Mucosa of stomach (tissue), 1 donor: ENCODE measurements at regions not wholly inside any gene's neighbourhood (a gene's known extent, or its start where the extent isn't known, plus 50 kb on each side); places are given as distances from the start of the nearest gene placed in this dataset.
"Not testable (repeated sequence)": the region's sequence is repeated elsewhere in the genome, so short reads cannot be mapped to it uniquely, and the experiment has no call there.

Source experiments
- H3K27me3 ChIP-seq: one replicate; pipeline ENCODE4 v1.7.0; 2013; ENCODE audit warnings: mild to moderate bottlenecking, low read length; ENCODE audit not compliant: control insufficient read depth, insufficient read depth
- H3K36me3 ChIP-seq: one replicate; pipeline ENCODE4 v1.7.0; 2013; ENCODE audit warnings: low read length; ENCODE audit not compliant: control insufficient read depth, insufficient read depth
- H3K4me1 ChIP-seq: one replicate; pipeline ENCODE4 v1.7.0; 2013; ENCODE audit warnings: mild to moderate bottlenecking, low read length; ENCODE audit not compliant: control insufficient read depth, insufficient read depth
- H3K4me3 ChIP-seq: one replicate; pipeline ENCODE4 v1.7.0; 2013; ENCODE audit warnings: low read length
- H3K9ac ChIP-seq: one replicate; pipeline ENCODE4 v1.7.0; 2013; ENCODE audit warnings: mild to moderate bottlenecking, low read length, moderate library complexity
- H3K9me3 ChIP-seq: one replicate; pipeline ENCODE4 v1.7.0; 2013; ENCODE audit warnings: mild to moderate bottlenecking, low read length, moderate library complexity; ENCODE audit not compliant: control insufficient read depth
- donor health status: Pancreatic carcinoma.

DNA sequence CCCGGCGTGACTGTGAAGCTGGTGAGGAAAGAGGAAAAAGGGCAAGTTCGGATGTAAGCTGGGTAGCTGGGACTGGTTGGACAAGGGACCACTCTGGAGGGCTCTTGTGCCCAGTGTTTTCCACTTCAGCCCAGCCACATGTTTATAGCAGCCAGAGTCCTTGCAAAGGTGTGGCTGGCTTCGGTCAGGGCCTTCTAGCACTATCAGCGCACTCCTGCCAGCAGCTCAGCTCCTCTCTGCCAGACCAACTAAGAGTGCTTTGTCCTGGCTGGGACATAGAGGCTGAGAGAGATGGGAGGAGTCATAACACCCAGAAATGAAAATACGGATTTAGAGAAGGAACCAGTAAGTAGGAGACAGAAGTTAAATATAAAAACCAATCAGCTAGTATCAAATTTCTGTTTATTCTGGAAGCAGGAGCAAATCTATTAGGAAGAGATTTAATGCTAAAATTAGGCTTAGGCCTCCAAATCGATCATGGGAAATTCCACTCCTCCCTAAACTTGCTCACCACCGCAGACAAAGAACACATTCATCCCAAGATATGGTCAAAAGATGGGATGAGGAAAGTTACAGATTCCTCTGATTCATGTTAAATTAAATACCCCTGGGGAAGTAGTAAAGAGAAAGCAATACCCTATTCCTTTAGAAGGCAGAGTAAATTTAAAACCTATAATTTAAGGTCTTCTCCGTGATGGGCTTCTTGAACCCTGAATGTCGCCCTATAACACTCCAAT is 135.0 kb downstream of the RALA start:
- Histone ChIP-seq H3K36me3 (no peaks in the 10 kb centered on the region), H3K4me3 (no peak overlapping the region), H3K4me1 (peaks cover 7% of the 10 kb centered on the region), H3K9ac (no peak overlapping the region), H3K27me3 (no peaks in the 10 kb centered on the region), H3K9me3 (peaks cover 3% of the 10 kb centered on the region)

GRCh38 chr7:39761449-39761848 is 138.1 kb downstream of the RALA start:
- Histone ChIP-seq H3K4me1 (peaks cover 7% of the 10 kb centered on the region), H3K36me3 (no peaks in the 10 kb centered on the region), H3K27me3 (no peaks in the 10 kb centered on the region), H3K4me3 (no peak overlapping the region), H3K9ac (no peak overlapping the region), H3K9me3 (peaks cover 3% of the 10 kb centered on the region)

GRCh38 chr7:39762466-39762865 is 139.1 kb downstream of the RALA start:
- H3K36me3 ChIP-seq, H3K4me1 ChIP-seq, H3K9me3 ChIP-seq, H3K4me3 ChIP-seq, H3K9ac ChIP-seq, H3K27me3 ChIP-seq: not testable (repeated sequence)

DNA sequence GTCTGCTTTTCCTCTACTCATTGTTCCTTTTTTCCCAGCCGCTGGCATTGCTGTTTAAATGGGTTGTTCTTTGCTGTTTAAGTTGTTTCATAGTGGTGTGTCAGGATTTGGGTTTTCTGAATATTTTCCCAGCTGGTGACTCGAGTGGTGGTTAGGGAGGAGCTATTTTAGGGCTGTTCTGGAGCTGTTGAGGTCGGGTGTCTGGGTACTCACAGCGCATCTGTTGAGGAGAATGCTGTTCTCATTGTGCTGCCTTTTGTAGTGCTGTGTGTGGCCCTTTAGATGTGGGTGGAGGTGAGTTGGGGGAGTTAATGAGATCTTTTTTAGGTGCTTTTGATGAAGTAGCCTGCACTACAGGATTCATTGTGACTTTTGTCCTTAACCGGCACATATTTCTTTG is 139.5 kb downstream of the RALA start:
- H3K36me3 ChIP-seq, H3K9me3 ChIP-seq, H3K27me3 ChIP-seq, H3K4me1 ChIP-seq, H3K9ac ChIP-seq, H3K4me3 ChIP-seq: not testable (repeated sequence)

GRCh38 chr7:39765833-39766232 is 142.5 kb downstream of the RALA start:
- H3K9ac ChIP-seq, H3K4me1 ChIP-seq, H3K27me3 ChIP-seq, H3K9me3 ChIP-seq, H3K4me3 ChIP-seq, H3K36me3 ChIP-seq: not testable (repeated sequence)

DNA sequence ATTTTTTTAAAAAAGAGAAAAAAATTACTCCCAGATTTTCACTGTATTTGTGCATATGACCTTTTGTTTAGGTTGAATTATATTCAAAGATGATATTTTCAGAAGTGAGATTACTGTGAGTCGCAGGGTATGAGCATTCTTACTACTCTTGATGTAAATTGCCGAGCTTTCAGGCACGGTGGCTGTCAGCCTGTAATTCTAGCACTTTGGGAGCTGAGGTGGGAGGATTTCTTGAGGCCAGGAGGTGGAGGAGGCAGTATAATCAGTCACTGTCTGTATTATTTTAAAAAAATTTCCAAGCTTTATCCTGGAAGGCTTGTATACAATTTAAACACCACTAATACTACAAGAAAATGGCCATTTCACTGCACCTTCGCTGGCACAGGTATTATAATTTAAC is 145.1 kb downstream of the RALA start:
- not testable (repeated sequence) for H3K9ac ChIP-seq, H3K36me3 ChIP-seq, H3K27me3 ChIP-seq, H3K9me3 ChIP-seq, H3K4me3 ChIP-seq, H3K4me1 ChIP-seq

DNA sequence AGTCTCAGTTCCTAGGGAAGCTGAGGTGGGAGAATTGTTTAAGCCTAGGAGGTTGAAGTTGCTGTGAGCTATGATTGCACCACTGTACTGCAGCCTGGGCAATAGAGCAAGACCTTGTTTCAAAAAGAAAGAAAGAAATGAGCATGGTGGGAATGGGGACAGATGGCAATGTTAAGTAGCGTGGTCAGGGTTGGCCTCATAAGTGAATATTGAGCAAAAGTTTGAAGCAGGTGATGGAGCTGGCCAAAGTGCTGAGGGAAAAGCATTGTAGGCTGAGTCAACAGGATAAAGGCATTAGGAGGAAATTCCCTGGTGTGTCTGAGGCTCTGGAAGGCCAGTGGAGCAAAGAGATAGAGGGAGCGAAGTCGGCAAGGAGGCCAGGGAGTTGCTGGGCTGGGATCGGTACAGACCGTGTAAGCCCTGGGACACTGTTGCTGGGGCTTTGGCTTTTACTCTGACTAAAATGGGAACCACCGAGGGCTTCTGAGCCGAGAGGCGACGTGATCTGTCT is 151.0 kb downstream of the RALA start:
- H3K4me1 ChIP-seq, H3K27me3 ChIP-seq, H3K36me3 ChIP-seq, H3K9ac ChIP-seq, H3K9me3 ChIP-seq, H3K4me3 ChIP-seq: not testable (repeated sequence)

GRCh38 chr7:39781557-39781956 is 158.2 kb downstream of the RALA start:
- not testable (repeated sequence) for H3K9me3 ChIP-seq, H3K36me3 ChIP-seq, H3K4me1 ChIP-seq, H3K27me3 ChIP-seq, H3K9ac ChIP-seq, H3K4me3 ChIP-seq

DNA sequence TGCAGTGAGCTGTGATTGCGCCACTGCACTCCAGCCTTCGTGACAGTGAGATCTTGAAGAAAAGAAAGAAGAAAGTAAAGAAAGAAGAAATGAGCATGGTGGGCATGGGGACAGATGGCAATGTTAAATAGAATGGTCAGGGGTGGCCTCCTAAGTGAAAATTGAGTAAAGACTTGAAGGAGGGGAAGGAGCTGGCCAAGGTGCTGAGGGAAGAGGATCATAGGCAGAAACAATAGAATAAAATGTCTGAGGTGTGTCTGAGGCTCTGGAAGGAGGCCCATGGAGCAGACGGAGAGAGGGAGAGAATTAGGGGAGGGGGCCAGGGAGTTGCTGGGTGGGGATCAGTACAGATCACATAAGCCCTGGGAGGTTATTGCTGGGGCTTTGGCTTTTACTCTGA is 163.1 kb downstream of the RALA start:
- H3K27me3 ChIP-seq, H3K36me3 ChIP-seq, H3K9ac ChIP-seq, H3K4me1 ChIP-seq, H3K9me3 ChIP-seq, H3K4me3 ChIP-seq: not testable (repeated sequence)

DNA sequence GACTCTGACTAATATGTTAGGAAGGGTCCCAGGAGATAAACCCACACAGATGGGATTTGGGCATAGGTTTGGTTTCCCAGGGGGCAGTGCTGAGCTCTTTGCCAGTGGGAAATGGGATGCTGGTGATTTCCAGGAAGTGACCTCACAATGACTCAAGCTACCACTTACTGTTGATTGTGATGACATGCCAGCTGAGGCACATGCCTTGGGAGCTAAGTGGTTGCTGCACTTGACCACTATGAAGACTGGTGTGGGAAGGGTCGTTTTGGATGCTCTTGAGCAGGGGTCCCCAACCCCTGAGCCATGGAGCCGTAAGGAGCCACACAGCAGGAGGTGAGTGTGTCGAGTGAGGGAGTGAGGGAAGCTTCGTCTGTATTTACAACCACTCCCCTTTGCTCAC is 159.0 kb upstream of the CDK13 start:
- not testable (repeated sequence) for H3K36me3 ChIP-seq, H3K27me3 ChIP-seq, H3K9ac ChIP-seq, H3K4me3 ChIP-seq, H3K4me1 ChIP-seq, H3K9me3 ChIP-seq

DNA sequence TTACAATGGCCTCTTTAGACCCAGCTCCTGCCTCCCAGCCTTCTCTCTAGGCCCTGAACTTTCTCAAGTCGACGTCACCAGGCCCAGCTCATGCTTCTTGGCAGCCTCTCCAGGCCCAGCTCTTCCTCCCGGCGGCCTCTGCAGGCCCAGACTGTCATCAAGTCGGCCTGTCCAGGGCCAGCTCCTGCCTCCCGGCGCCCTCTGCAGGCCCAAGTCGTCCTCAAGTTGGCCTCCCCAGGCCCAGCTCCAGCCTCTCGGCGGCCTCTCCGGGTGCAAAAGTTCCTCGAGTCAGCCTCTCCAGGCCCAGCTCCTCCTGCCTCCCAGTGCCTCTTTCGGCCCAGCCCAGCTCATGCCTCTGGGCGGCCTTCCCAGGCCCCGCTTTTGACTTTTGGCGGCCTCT is 158.1 kb upstream of the CDK13 start:
- not testable (repeated sequence) for H3K36me3 ChIP-seq, H3K9ac ChIP-seq, H3K4me3 ChIP-seq, H3K9me3 ChIP-seq, H3K27me3 ChIP-seq, H3K4me1 ChIP-seq

- not testable (repeated sequence) for H3K4me1 ChIP-seq, H3K4me3 ChIP-seq, H3K36me3 ChIP-seq, H3K27me3 ChIP-seq, H3K9me3 ChIP-seq, H3K9ac ChIP-seq
Observed at GRCh38 chr7:39793026-39793425, 157.0 kb upstream of the CDK13 start.

DNA sequence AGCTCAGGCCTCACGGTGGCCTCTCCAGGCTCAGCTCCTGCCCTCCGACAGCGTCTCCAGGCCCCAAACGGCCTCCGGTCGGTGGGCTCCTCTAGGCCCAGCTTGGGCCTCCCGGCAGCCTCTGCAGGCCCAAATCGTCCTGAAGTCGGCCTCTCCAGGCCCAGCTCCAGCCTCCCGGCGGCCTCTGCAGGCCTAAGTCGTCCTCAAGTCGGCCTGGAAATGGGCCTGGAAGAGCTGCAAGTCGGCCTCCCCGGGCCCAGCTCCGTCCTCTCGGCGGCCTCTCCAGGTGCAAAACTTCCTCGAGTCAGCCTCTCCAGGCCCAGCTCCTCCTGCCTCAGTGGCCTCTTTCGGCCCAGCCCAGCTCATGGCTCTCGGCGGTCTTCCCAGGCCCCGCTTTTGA is 156.2 kb upstream of the CDK13 start:
- H3K4me1 ChIP-seq, H3K9me3 ChIP-seq, H3K36me3 ChIP-seq, H3K4me3 ChIP-seq, H3K27me3 ChIP-seq, H3K9ac ChIP-seq: not testable (repeated sequence)
